HFFc6 (cell line): ENCODE measurements at regions not wholly inside any gene's neighbourhood (a gene's known extent, or its start where the extent isn't known, plus 50 kb on each side); places are given as distances from the start of the nearest gene placed in this dataset.
"Not testable (repeated sequence)": the region's sequence is repeated elsewhere in the genome, so short reads cannot be mapped to it uniquely, and the experiment has no call there.

Experiments
- DNase-seq: peaks from one replicate; pipeline ENCODE4 v3.0.0-alpha.2; 2018
- H3K27ac Mint-ChIP-seq: 2 replicates; pipeline ENCODE4 v1.8.0; 2020; ENCODE audit warnings: mild to moderate bottlenecking, mixed read lengths
- H3K27me3 Mint-ChIP-seq: 2 replicates; pipeline ENCODE4 v1.8.0; 2021; ENCODE audit warnings: mild to moderate bottlenecking, moderate library complexity, mixed read lengths; ENCODE audit not compliant: insufficient read depth
- H3K36me3 Mint-ChIP-seq: 2 replicates; pipeline ENCODE4 v1.8.0; 2021; ENCODE audit warnings: low read depth, mixed read lengths
- H3K4me1 Mint-ChIP-seq: 2 replicates; pipeline ENCODE4 v1.8.0; 2020; ENCODE audit warnings: low read depth, mixed read lengths
- H3K4me3 Mint-ChIP-seq: 2 replicates; pipeline ENCODE4 v1.8.0; 2020; ENCODE audit warnings: mild to moderate bottlenecking, moderate library complexity, mixed read lengths
- H3K9me3 Mint-ChIP-seq: 2 replicates; pipeline ENCODE4 v1.8.0; 2020; ENCODE audit warnings: mild to moderate bottlenecking, mixed read lengths
- CTCF ChIP-seq: fragments of 200-600 bp; sonication (generic); IDR thresholded peaks from 2 replicates; pipeline ENCODE4 v1.5.0; 2021; ENCODE audit warnings: antibody characterized with exemption, mild to moderate bottlenecking

GRCh38 chr4:127364397-127364796, 268.4 kb upstream of the INTU start:
- no peak for TF ChIP-seq CTCF
- no peak overlapping the region for H3K27ac Mint-ChIP-seq
- H3K27me3 Mint-ChIP-seq = no peaks in the 10 kb centered on the region; the same call in 1 of the 2 replicates
- DNase-seq = no peak
- peaks cover 18% of the 10 kb centered on the region for H3K9me3 Mint-ChIP-seq
- H3K4me1 Mint-ChIP-seq = no peaks in the 10 kb centered on the region
- no peaks in the 10 kb centered on the region for H3K36me3 Mint-ChIP-seq
- H3K4me3 Mint-ChIP-seq = no peak overlapping the region

GRCh38 chr4:127364911-127365310, 267.8 kb upstream of the INTU start:
- Mint-ChIP-seq H3K4me3 (no peak overlapping the region), H3K9me3 (peaks cover 18% of the 10 kb centered on the region), H3K27me3 (no peaks in the 10 kb centered on the region; the same call in 1 of the 2 replicates), H3K4me1 (no peaks in the 10 kb centered on the region), H3K27ac (no peak overlapping the region), H3K36me3 (no peaks in the 10 kb centered on the region)
- no peak for DNase-seq
- no peak for TF ChIP-seq CTCF

- no peak for DNase-seq
- Mint-ChIP-seq H3K27ac (no peak overlapping the region), H3K27me3 (no peaks in the 10 kb centered on the region; the same call in 1 of the 2 replicates), H3K9me3 (peaks cover 8% of the 10 kb centered on the region), H3K36me3 (no peaks in the 10 kb centered on the region), H3K4me1 (no peaks in the 10 kb centered on the region), H3K4me3 (no peak overlapping the region)
- TF ChIP-seq CTCF = no peak
These were observed 262.2 kb upstream of the INTU start for GRCh38 chr4:127370604-127371003.

- Mint-ChIP-seq H3K9me3 (peaks cover 8% of the 10 kb centered on the region), H3K36me3 (no peaks in the 10 kb centered on the region), H3K27ac (no peak overlapping the region), H3K4me1 (no peaks in the 10 kb centered on the region), H3K4me3 (no peak overlapping the region), H3K27me3 (no peaks in the 10 kb centered on the region)
- DNase-seq = no peak
- TF ChIP-seq CTCF = no peak
These were observed 253.3 kb upstream of the INTU start for GRCh38 chr4:127379499-127379898.

- H3K27ac Mint-ChIP-seq, DNase-seq, H3K36me3 Mint-ChIP-seq, H3K4me3 Mint-ChIP-seq, H3K9me3 Mint-ChIP-seq, H3K4me1 Mint-ChIP-seq, H3K27me3 Mint-ChIP-seq: not testable (repeated sequence)
These were observed 252.8 kb upstream of the INTU start for GRCh38 chr4:127379948-127380347.

GRCh38 chr4:127383666-127384065, 249.1 kb upstream of the INTU start:
- DNase-seq = no peak
- no peak overlapping the region for H3K27ac Mint-ChIP-seq
- peaks cover 4% of the 10 kb centered on the region; the same call in 1 of the 2 replicates for H3K9me3 Mint-ChIP-seq
- H3K4me3 Mint-ChIP-seq = no peak overlapping the region
- H3K36me3 Mint-ChIP-seq = no peaks in the 10 kb centered on the region
- no peaks in the 10 kb centered on the region for H3K27me3 Mint-ChIP-seq
- H3K4me1 Mint-ChIP-seq = no peaks in the 10 kb centered on the region
- TF ChIP-seq CTCF = no peak
